ENCODE measurements at regions not wholly inside any gene's neighbourhood (a gene's known extent, or its start where the extent isn't known, plus 50 kb on each side); places are given as distances from the start of the nearest gene placed in this dataset.

DNA sequence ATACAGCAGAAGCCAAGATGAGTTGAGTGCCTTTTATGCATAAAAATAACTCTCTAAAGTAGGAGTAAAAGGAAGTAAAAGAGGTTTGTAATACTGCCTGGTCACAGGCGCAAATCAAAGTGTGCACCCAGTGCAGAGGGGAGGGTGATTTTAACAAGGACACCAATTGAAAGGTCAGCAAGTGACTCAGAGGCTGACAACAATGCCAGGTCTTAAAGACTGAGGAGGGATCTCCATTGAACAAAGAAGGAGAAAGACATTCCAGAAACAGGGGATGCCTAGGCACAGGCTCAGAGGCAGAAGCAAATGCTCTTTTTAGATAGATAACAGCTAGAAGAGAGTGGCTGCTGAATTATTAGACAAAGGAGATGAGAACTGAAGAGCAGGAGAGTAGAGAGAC is 297.4 kb upstream of the VCX start:
- no peak for TF ChIP-seq CTCF (IDR thresholded peaks at IDR 0.05)
- no peak for TF ChIP-seq POLR2A (IDR thresholded peaks at IDR 0.05)
